ENCODE measurements at regions not wholly inside any gene's neighbourhood (a gene's known extent, or its start where the extent isn't known, plus 50 kb on each side); places are given as distances from the start of the nearest gene placed in this dataset.

DNA sequence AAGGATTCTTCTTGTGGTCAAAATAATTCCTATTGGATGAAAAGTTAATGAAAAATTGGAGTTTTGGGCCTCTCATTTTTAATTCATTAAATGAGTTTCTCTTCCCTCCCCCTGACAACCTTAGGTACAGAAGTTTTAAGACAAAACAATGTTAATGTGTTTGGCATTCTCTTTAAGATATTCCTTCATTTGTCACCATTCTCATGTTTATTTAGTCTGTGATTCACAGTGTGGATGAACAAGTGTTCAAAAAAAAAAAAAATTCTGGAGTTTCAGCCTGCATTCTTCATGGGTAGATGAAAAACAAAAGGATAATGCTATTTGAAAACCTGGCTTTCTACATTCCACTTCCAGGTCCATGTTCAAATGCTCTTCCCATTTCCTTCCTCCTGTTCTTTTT lies 172.6 kb upstream of the LUZP2 start:
- no peak for DNase-seq

DNA sequence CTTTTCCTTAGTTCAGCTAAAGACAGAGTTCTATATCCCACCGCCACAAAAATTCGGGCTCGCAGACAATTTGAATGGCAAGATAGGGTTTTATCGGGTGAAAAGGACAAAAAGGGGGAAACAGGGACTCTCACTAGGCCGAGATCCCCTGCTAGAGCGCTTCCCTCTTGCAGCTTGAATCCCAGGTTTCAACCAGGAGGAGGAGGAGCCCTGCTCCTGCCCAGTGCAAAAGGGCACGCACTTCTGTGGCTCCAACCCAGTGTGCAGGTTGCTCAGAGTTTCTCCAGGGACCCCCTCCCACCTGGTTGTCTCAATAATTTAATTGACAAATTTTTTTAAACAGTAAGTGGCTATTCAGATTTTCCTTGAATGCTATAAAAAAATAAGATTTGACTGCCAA lies 152.6 kb upstream of the LUZP2 start:
- no peak for DNase-seq

DNA sequence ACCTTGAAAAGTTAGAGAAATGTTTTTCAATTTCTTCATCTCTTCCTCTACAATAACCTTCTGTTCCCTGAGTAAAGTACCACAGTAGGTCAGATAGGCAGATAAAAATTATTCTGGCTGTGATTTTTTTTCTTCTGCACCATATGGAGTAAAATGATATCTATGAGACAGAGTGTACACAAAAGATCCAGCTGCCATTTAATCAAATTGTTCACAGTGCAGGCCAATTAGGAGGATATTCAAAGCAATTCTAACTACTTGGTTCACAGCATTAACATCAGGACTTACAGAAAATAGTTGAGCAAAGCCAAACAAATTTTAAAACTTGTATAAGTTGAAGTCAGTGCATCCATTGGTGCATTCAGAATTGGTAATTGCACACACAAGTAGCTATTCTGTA lies 147.9 kb upstream of the LUZP2 start:
- DNase-seq = no peak

DNA sequence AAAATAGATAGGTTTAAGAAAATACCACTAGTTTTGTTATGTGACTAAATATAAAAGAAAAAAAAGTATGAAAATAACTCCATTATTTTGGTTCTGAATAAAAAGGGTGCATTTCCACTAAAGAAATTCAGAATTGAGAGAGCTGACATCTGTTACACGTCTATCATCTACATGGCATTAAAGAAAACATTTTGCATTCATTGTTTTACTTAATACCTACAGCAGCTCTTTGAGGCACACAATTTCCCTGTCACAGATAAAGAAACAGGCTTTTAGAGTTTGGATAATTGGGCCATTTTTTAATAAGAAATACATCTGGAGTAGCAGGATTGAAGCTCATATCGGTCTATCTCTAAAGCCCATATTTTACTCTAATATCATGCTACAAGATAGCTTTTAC lies 145.7 kb upstream of the LUZP2 start:
- no peak for DNase-seq

GRCh38 chr11:24356501-24356900 lies 140.4 kb upstream of the LUZP2 start:
- DNase-seq = no peak

GRCh38 chr11:24357620-24358410 lies 139.0 kb upstream of the LUZP2 start:
- no peak for DNase-seq

GRCh38 chr11:24372491-24372890 lies 124.4 kb upstream of the LUZP2 start:
- no peak for DNase-seq

- no peak for DNase-seq
Measured at GRCh38 chr11:24373516-24373915, 123.3 kb upstream of the LUZP2 start.

- DNase-seq = no peak
Measured at GRCh38 chr11:24375351-24375750, 121.5 kb upstream of the LUZP2 start.

GRCh38 chr11:24375931-24376330 lies 120.9 kb upstream of the LUZP2 start:
- DNase-seq = no peak

- no peak for DNase-seq
Measured at GRCh38 chr11:24383137-24383536, 113.7 kb upstream of the LUZP2 start.

DNA sequence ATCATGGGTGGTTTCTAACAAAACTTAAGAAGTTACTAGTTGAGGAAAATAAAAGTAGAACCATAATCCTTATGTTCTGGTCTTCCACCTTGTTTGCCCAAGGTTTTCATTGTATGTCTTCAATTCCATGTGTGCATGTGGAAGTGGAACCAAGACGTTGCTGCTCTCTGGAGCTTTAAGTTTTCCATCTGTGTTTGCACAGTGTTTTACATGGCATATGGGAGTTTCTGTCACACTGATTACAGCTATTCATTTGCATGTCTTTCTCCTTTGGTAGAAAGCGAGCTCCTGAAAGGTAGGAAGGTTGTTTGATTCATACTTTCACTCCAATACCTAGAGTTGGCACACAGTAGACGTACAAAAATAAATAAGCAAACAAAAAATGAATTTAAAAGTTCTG lies 112.6 kb upstream of the LUZP2 start:
- DNase-seq = no peak

DNA sequence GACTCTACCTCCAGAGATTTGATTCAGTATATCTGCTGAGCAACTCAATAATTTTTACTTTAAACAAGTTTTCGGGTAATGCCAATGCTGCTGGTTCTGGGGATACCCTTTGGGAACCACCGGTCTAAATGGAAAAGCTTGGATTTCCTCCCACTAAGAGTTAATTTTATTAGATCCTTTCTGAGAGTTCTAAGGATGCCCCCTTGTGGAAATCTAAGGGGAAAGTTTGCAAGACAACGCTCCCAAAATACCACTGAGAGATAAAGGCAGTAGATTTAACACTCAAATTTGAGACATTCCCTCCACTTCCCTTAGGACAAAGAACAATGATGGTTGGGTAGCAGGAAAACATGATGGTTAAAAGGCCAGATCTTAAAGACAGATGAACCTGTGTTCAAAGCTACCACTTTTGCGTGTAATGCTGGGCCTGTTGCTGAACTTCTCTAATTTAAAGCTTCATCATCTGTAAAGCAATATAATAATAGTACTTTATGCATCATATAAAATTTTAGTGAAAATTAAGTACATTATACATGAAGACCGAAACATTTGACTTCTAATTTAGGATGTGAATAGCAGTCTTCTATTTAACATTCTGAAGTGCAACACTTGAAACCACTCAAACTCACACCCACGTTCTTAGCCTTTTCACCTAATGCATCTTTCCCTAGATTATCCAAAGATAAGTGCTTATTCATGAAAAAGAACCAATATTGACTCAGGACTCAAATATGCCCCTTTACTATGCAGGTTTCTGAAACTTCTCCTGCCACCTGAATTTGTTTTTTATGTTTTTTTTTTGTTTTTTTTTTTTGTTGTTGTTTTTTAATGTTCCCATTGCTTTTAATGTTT lies 110.1 kb upstream of the LUZP2 start:
- DNase-seq = no peak

DNA sequence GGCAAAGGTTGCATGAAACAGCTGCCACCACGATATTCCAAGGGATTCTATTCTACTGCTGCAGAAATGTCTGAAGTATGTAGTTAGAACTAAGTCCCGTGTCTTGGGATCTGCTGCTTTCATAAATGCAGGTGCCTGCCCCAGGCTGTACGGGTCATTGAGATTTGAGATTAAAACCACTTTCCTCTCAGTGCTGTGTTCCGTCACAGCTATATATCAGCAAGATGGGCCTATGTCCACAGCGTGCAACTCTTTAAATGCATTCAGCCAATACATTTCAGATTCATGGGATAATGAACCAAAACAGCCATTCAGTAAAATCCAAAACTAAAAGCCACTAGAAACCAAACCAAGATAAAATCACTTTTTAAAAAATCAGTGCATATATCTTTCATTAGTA lies 107.3 kb upstream of the LUZP2 start:
- DNase-seq = no peak

GRCh38 chr11:24390016-24390415 lies 106.8 kb upstream of the LUZP2 start:
- DNase-seq = no peak

DNA sequence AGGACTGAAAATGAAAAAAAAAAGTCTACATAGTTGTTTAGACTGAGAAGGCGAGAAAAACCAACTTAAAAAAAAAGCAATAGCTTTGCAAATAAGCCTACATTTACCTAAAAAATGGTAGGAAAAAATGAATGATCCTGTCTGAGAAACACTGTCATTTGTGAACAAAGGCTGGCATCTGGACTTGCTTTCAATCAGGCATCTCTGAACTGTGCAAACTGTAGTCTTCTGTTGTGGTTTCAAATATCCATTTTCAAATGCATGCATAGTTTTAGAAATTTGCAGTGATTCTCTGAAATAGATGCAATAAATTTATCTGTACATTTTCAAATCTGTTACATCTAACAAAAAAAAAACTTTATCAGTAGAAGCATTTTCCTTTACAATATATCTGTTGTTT lies 106.1 kb upstream of the LUZP2 start:
- DNase-seq = no peak

DNA sequence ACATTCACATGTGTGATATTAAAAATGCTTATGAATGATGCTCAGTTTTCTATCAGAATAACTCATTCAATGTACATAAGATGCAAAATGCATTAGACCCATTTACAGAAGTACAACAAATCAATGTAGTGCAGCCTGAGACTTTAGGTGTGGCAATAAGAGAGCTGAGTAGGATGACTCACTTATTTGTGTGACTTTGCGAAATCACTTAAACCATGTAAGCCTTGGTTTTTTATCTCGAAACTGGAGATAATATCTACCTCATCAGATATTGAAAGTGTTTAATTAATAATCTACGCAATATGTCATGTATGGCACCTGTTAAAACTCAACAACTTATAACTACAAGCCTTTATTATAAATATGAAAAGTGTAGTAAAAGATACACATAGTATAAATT lies 105.7 kb upstream of the LUZP2 start:
- no peak for DNase-seq

DNA sequence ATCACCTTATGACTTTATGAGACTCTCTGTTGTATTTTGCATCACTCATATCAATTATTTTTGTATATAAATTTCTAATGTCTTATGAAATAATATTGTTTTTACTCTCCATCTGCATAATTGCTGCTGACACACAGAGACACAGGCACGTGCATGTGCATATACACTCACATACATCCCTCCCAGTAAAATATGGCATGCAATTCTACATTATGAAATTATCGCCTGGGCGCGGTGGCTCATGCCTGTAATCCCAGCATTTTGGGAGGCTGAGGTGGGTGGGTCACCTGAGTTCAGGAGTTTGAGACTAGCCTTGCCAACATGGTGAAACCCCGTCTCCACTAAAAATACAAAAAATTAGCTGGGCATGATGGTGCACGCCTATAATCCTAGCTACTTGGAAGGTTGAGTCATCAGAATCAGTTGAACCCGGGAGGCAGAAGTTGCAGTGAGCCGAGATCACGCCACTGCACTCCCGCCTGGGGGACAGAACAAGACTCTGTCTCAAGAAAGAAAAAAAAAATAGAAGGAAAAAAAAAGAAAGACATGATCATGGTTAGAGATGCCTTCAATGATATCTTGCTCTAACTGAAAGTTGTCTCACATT lies 96.7 kb upstream of the LUZP2 start:
- DNase-seq = no peak

DNA sequence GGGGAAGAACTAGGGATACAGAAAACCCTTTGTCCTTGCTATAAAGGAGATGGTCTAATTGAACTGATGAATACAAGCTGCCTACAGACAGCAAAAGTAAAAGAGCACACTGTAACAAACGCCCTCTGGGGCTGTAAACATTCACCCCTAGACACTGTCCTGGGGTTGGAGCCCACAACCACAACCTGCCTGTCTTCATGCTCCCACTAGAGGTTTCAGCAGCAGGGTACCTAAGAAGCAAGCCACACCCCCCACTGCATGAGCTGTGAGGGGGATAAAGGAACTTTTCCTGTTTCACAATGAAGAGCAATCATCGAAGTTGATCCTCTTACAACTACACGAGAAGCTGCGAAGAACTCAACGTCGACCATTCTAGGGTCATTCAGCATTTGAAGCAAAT lies 90.5 kb upstream of the LUZP2 start:
- no peak for DNase-seq

- DNase-seq = no peak
Measured at GRCh38 chr11:24406980-24407379, 89.9 kb upstream of the LUZP2 start.

DNA sequence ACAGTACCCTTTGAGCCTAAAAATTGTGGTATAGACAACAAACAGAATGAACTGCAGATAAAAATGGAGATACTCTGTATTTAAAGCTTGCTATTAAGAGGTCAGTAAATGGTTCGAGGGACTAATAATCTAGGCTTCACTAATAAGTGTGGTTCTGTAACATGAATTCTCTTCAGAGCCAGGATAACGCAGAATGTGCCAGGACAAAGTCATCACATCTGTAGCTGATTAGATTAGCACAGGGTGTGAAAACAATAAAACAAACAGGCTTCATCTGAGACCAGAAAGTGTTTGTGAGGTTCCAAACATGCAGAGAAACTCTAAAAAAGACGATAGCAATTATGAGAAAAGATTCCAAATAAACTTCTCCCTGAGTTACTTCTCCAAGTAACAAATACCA lies 89.1 kb upstream of the LUZP2 start:
- no peak for DNase-seq

- DNase-seq = no peak
Measured at GRCh38 chr11:24408202-24408601, 88.7 kb upstream of the LUZP2 start.

DNA sequence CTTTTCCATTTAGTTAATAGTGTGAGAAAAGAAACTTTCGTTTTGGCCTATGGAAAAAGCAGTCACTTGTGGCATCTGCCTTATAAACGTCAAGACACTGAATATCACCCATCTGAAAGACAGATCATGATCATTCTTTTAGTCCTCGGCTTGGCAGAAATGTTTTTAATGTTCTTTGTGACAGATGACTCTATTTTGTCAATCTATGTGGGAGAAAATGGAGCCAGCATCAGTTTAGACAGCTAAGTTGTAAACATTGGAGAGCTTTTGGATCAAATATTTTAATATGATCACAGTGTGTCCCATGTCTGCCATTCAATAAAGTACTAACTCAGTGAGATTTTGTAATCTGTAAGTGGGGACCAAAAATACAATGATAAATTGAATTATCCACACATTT lies 85.1 kb upstream of the LUZP2 start:
- no peak for DNase-seq

DNA sequence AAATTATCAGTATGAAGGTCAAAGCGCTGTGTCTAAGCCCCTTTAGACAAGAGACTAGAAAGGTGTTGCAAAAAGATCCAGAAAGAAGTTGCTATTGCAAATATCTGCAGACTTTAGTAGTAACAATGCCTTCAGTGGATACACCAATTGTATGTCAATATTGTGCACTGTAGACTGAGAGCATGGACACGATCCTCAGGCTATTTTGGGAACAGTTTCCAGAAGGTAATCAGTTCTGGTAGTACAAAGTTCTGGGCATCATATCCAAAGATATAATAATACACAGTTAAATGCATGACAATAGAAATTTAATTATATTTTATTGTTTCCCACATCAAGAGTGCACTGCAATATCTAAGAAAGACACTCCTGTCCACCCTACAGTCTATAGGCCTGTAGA lies 84.1 kb upstream of the LUZP2 start:
- DNase-seq = no peak

Data from CD4-positive, alpha-beta T cell treated with Interleukin-10 for 1 hour (primary cell).